PC-3 (cell line): ENCODE measurements at regions not wholly inside any gene's neighbourhood (a gene's known extent, or its start where the extent isn't known, plus 50 kb on each side); places are given as distances from the start of the nearest gene placed in this dataset.

Source experiments
- CTCF ChIP-seq: fragments of 300-600 bp; sonication (generic); conservative IDR thresholded peaks from 2 replicates; pipeline ENCODE4 v1.5.1; 2017; ENCODE audit warnings: antibody characterized with exemption, low read depth, mild to moderate bottlenecking, low read length
- EZH2 ChIP-seq: fragments of 300-600 bp; sonication (generic); IDR thresholded peaks from one replicate; pipeline ENCODE4 v1.6.1; 2017; ENCODE audit warnings: antibody characterized with exemption, mild to moderate bottlenecking, low read length; ENCODE audit not compliant: unreplicated experiment
- EZH2phosphoT487 ChIP-seq: fragments of 300-600 bp; sonication (generic); IDR thresholded peaks from 2 replicates; pipeline ENCODE4 v1.6.1; 2018; ENCODE audit warnings: mild to moderate bottlenecking, antibody characterized with exemption, low read length, borderline replicate concordance

GRCh38 chr2:7748717-7749415, 831.7 kb downstream of the RNF144A start:
- TF ChIP-seq CTCF (no peak), EZH2phosphoT487 (no peak), EZH2 (no peak)
